IMR-90 (cell line): ENCODE measurements at regions not wholly inside any gene's neighbourhood (a gene's known extent, or its start where the extent isn't known, plus 50 kb on each side); places are given as distances from the start of the nearest gene placed in this dataset.

ENCODE experiments used
- ATAC-seq: fragments of 200-7000 bp; cut with Tn5 transposase; 2 replicates; pipeline ENCODE4 v1.9.1; 2020; ENCODE audit warnings: low read depth, mild to moderate bottlenecking, moderate library complexity
- BruUV-seq: library from RNA; stranded (reverse); fragments of 400-500 nt; replicated peaks from 2 replicates; lab custom pipeline; 2021; lab: Mats Ljungman, UMichigan
- CTCF ChIA-PET: fragments of 300-600 bp; formaldehyde crosslinking; extraction: SDS; loops from one replicate; lab custom pipeline; 2021; ENCODE audit warnings: antibody characterized with exemption; lab: Yijun Ruan, JAX
- POLR2A ChIA-PET: fragments of 300-600 bp; sonication (Branson Sonifier 250); formaldehyde crosslinking; loops from one replicate; lab custom pipeline; 2022; ENCODE audit warnings: antibody characterized with exemption; ENCODE audit not compliant: unreplicated experiment; lab: Charles Lee
- DNase-seq: peaks from one replicate; pipeline ENCODE4 v3.0.0; 2013
- H2AFZ ChIP-seq: replicated peaks from 2 replicates; pipeline ENCODE3; 2013; ENCODE audit warnings: low read length, mild to moderate bottlenecking; ENCODE audit not compliant: poor library complexity
- H2AK5ac ChIP-seq: 2 replicates; pipeline ENCODE4 v1.6.1; 2013; ENCODE audit warnings: low read depth, low read length, inconsistent platforms
- H2AK9ac ChIP-seq: replicated peaks from 2 replicates; pipeline ENCODE3; 2013; ENCODE audit warnings: mild to moderate bottlenecking, low read depth, low read length, moderate library complexity; ENCODE audit not compliant: poor library complexity
- H2BK120ac ChIP-seq: 2 replicates; pipeline ENCODE4 v1.6.1; 2013; ENCODE audit warnings: low read depth, low read length, inconsistent platforms
- H2BK15ac ChIP-seq: 3 replicates; pipeline ENCODE4 v1.6.1; 2013; ENCODE audit warnings: low read depth, low read length, inconsistent platforms
- H2BK20ac ChIP-seq: 2 replicates; pipeline ENCODE4 v1.6.1; 2013; ENCODE audit warnings: low read depth, mild to moderate bottlenecking, inconsistent platforms, low read length, moderate library complexity
- H2BK5ac ChIP-seq: 2 replicates; pipeline ENCODE4 v1.6.1; 2013; ENCODE audit warnings: mild to moderate bottlenecking, low read depth, low read length, inconsistent platforms; ENCODE audit not compliant: poor library complexity, severe bottlenecking
- H3K14ac ChIP-seq: replicated peaks from 2 replicates; pipeline ENCODE4 v1.6.1; 2013; ENCODE audit warnings: low read depth, low read length, inconsistent platforms
- H3K18ac ChIP-seq: 2 replicates; pipeline ENCODE4 v1.6.1; 2013; ENCODE audit warnings: low read depth, low read length, control low read depth
- H3K23ac ChIP-seq: 2 replicates; pipeline ENCODE4 v1.6.1; 2013; ENCODE audit warnings: low read depth, low read length, inconsistent platforms
- H3K27ac ChIP-seq: 2 replicates; pipeline ENCODE4 v1.5.1; 2013; ENCODE audit warnings: mild to moderate bottlenecking, control low read depth, low read length; ENCODE audit not compliant: insufficient read depth
- H3K27me3 ChIP-seq: 2 replicates; pipeline ENCODE4 v1.6.1; 2013; ENCODE audit warnings: low read length; ENCODE audit not compliant: control insufficient read depth, insufficient read depth
- H3K36me3 ChIP-seq: 2 replicates; pipeline ENCODE4 v1.6.1; 2013; ENCODE audit warnings: low read length, mixed read lengths; ENCODE audit not compliant: control insufficient read depth, insufficient read depth
- H3K4ac ChIP-seq: 2 replicates; pipeline ENCODE4 v1.6.1; 2013; ENCODE audit warnings: low read depth, low read length, inconsistent platforms
- H3K4me1 ChIP-seq: 2 replicates; pipeline ENCODE4 v1.6.1; 2013; ENCODE audit warnings: low read length, mixed read lengths; ENCODE audit not compliant: control insufficient read depth, insufficient read depth
- H3K4me2 ChIP-seq: 2 replicates; pipeline ENCODE4 v1.6.1; 2013; ENCODE audit warnings: low read depth, mild to moderate bottlenecking, control low read depth, low read length, moderate library complexity
- H3K4me3 ChIP-seq: 2 replicates; pipeline ENCODE4 v1.5.1; 2013; ENCODE audit warnings: low read depth, mild to moderate bottlenecking, control low read depth, low read length, moderate library complexity; ENCODE audit not compliant: insufficient read depth
- H3K56ac ChIP-seq: 2 replicates; pipeline ENCODE4 v1.6.1; 2013; ENCODE audit warnings: low read length, inconsistent platforms; ENCODE audit not compliant: insufficient read depth; ENCODE audit errors: extremely low read depth
- H3K79me1 ChIP-seq, 2 experiments: 2 replicates each; pipeline ENCODE4 v1.6.1; 2013; ENCODE audit warnings: low read length in 2 of 2, inconsistent platforms in 1 of 2, low read depth in 1 of 2
- H3K9ac ChIP-seq: 2 replicates; pipeline ENCODE4 v1.6.1; 2013; ENCODE audit warnings: low read depth, low read length, control low read depth
- H3K9me1 ChIP-seq: 2 replicates; pipeline ENCODE4 v1.6.1; 2013; ENCODE audit warnings: low read length, inconsistent platforms; ENCODE audit not compliant: insufficient read depth
- H3K9me3 ChIP-seq: 2 replicates; pipeline ENCODE4 v1.6.1; 2013; ENCODE audit warnings: low read length; ENCODE audit not compliant: control insufficient read depth, insufficient read depth
- H4K20me1 ChIP-seq: 2 replicates; pipeline ENCODE4 v1.6.1; 2013; ENCODE audit warnings: low read length, inconsistent platforms; ENCODE audit not compliant: insufficient read depth
- H4K5ac ChIP-seq: 2 replicates; pipeline ENCODE4 v1.6.1; 2013; ENCODE audit warnings: mild to moderate bottlenecking, low read depth, low read length, control low read depth
- H4K8ac ChIP-seq, 2 experiments: 2 replicates each; pipeline ENCODE4 v1.6.1; 2013; ENCODE audit warnings: low read depth in 2 of 2, low read length in 2 of 2, control low read depth in 1 of 2, inconsistent platforms in 1 of 2
- H4K91ac ChIP-seq: 2 replicates; pipeline ENCODE4 v1.6.1; 2013; ENCODE audit warnings: low read depth, low read length, inconsistent platforms; ENCODE audit not compliant: insufficient read depth
- CHD1 ChIP-seq: IDR thresholded peaks from 2 replicates; pipeline ENCODE4 v1.6.1; 2012; ENCODE audit warnings: low read depth, low read length, improper control_type of control experiment
- FOS ChIP-seq: fragments of 150-350 bp; IDR thresholded peaks from 2 replicates; pipeline ENCODE4 v1.6.1; 2016; ENCODE audit warnings: low read depth, low read length
- MAZ ChIP-seq: IDR thresholded peaks from 2 replicates; pipeline ENCODE4 v1.6.1; 2012; ENCODE audit warnings: low read depth, mild to moderate bottlenecking, low read length, improper control_type of control experiment, moderate library complexity, borderline replicate concordance
- MXI1 ChIP-seq: IDR thresholded peaks from 2 replicates; pipeline ENCODE4 v1.6.1; 2012; ENCODE audit warnings: low read depth, mild to moderate bottlenecking, low read length, moderate library complexity, borderline replicate concordance
- POLR2A ChIP-seq: IDR thresholded peaks from 2 replicates; pipeline ENCODE4 v1.6.1; 2012; ENCODE audit warnings: mild to moderate bottlenecking, low read depth, low read length
- RCOR1 ChIP-seq: IDR thresholded peaks from 2 replicates; pipeline ENCODE4 v1.6.1; 2012; ENCODE audit warnings: mild to moderate bottlenecking, low read length, improper control_type of control experiment; ENCODE audit not compliant: insufficient replicate concordance
- SMC3 ChIP-seq: fragments of 150-350 bp; IDR thresholded peaks from 2 replicates; pipeline ENCODE4 v1.6.1; 2016; ENCODE audit warnings: low read depth, mild to moderate bottlenecking, antibody characterized with exemption, low read length, moderate library complexity
- WGBS, 2 experiments: methylation state at CpG; one replicate each; pipeline versions ENCODE4 v1.1.5 to v1.1.7; 2013; ENCODE audit warnings: missing lambda C conversion rate in 2 of 2; ENCODE audit not compliant: insufficient read length in 1 of 2; ENCODE audit errors: extremely low coverage in 2 of 2; 5-methylcytosine and 5-hydroxymethylcytosine counted together
- dilution Hi-C: fragments of 300-500 bp; cut with HindIII; formaldehyde crosslinking; loops from one replicate; pipeline ENCODE4 v1.14.3; 2018; ENCODE audit warnings: low sequenced_read_pairs; ENCODE audit not compliant: unreplicated experiment
- in situ Hi-C: fragments of 300-500 bp; cut with MboI; formaldehyde crosslinking; loops from 3 replicates; pipeline ENCODE4 v1.14.3; 2019; ENCODE audit warnings: low sequenced_read_pairs, inconsistent platforms, mixed read lengths
- intact Hi-C: fragments of 100-400 bp; cut with micrococcal nuclease; formaldehyde crosslinking; loops from 2 replicates; pipeline ENCODE4 v1.10.0; 2022
- TF ChIP-seq, protein P1 (sequence below): fragments of 150-350 bp; IDR thresholded peaks from 2 replicates; pipeline ENCODE4 v1.6.1; 2017; ENCODE audit warnings: mild to moderate bottlenecking, antibody characterized with exemption, low read length, low read depth

DNA sequence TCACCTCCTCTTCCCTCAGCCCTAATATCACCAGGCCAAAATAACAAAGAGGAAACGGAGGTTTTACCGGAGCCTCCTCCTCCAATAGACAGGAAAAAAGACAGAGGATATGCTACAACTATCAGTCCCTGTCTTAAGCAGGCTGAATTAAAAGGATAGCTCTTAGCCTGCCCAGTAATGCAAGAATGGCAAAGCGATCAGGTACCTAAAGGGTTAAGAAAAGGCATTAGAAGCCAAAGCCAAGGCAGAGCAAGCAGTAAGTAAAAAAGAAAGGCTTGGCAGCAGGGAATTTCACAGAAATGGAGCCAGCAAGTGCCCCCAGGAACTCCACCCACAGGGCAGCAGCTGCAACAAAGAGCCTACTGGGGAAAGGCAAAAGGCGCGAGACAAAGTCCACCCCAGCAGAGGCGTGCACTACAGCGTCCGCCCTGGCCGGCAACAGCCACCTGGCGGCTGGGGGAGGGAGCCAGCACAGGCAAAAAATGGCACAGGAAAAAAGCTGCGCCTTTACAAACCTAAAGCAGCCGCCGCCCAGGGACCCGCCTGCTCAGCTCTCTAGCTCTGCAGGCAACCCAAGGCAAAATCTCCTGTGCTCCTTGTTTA is 220.6 kb upstream of the ZC4H2 start:
- Histone ChIP-seq H3K4ac (no peak overlapping the region), H3K4me3 (no peak overlapping the region), H3K4me2 (no peak overlapping the region), H2BK20ac (no peak overlapping the region), H3K36me3 (no peaks in the 10 kb centered on the region), H3K79me1 (no peaks in the 10 kb centered on the region), H3K27ac (no peak overlapping the region), H3K4me1 (no peaks in the 10 kb centered on the region), H2BK15ac (no peak overlapping the region), H2BK120ac (no peak overlapping the region), H4K5ac (no peak overlapping the region), H3K56ac (no peak overlapping the region), H3K18ac (no peak overlapping the region), H3K23ac (no peak overlapping the region), H3K9me1 (no peaks in the 10 kb centered on the region), H3K9ac (no peak overlapping the region), H2AFZ (no peak overlapping the region), H3K27me3 (no peaks in the 10 kb centered on the region), H4K91ac (no peak overlapping the region), H2BK5ac (no peak overlapping the region), H4K8ac (no peak overlapping the region), H3K9me3 (peaks cover 2% of the 10 kb centered on the region; the same call in 1 of the 2 replicates), H4K20me1 (no peaks in the 10 kb centered on the region), H3K14ac (no peak overlapping the region), H2AK5ac (no peak overlapping the region), H2AK9ac (peak overlapping the region; percentile 37)
- POLR2A ChIA-PET = no interaction called here
- WGBS, 2 experiments = 5% methylated on average over 4 of the region's 14 CpGs; no CpG with 5 or more reads in 1 of the 2 experiments
- no peak for DNase-seq
- in situ Hi-C loops = no loop called here
- no TSS peak for BruUV-seq
- intact Hi-C loops = no loop called here
- dilution Hi-C loops = no loop called here
- TF ChIP-seq MAZ (no peak), POLR2A (no peak), MXI1 (no peak), SMC3 (no peak), CHD1 (no peak), FOS (no peak), RCOR1 (no peak)
- TF ChIP-seq, protein P1, sequence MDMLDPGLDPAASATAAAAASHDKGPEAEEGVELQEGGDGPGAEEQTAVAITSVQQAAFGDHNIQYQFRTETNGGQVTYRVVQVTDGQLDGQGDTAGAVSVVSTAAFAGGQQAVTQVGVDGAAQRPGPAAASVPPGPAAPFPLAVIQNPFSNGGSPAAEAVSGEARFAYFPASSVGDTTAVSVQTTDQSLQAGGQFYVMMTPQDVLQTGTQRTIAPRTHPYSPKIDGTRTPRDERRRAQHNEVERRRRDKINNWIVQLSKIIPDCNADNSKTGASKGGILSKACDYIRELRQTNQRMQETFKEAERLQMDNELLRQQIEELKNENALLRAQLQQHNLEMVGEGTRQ = no peak
- ATAC-seq = no peak
- CTCF ChIA-PET = no interaction called here
